GM23338 (cell line): ENCODE measurements at regions not wholly inside any gene's neighbourhood (a gene's known extent, or its start where the extent isn't known, plus 50 kb on each side); places are given as distances from the start of the nearest gene placed in this dataset.

Experiments
- ATAC-seq: fragments of 200-7000 bp; cut with Tn5 transposase; 3 replicates; pipeline ENCODE4 v1.9.1; 2020
- DNase-seq: peaks from one replicate; pipeline ENCODE4 v3.0.0-alpha.2; 2015; ENCODE audit warnings: low spot score
- H2AFZ ChIP-seq: fragments of 200-600 bp; sonication (generic); 2 replicates; pipeline ENCODE4 v1.8.0; 2016; ENCODE audit warnings: antibody characterized with exemption, mild to moderate bottlenecking, moderate library complexity
- H3F3A ChIP-seq: fragments of 200-600 bp; sonication (generic); replicated peaks from 2 replicates; pipeline ENCODE4 v1.8.0; 2017; ENCODE audit warnings: antibody characterized with exemption, mixed run types, low read depth
- H3K27ac ChIP-seq: fragments of 200-600 bp; sonication (generic); 2 replicates; pipeline ENCODE4 v1.6.1; 2016; ENCODE audit warnings: low read depth
- H3K27me3 ChIP-seq: fragments of 200-600 bp; sonication (generic); 2 replicates; pipeline ENCODE4 v1.8.0; 2016; ENCODE audit warnings: mild to moderate bottlenecking, mixed run types, moderate library complexity; ENCODE audit not compliant: insufficient read depth
- H3K36me3 ChIP-seq: fragments of 200-600 bp; sonication (generic); 2 replicates; pipeline ENCODE4 v1.8.0; 2016; ENCODE audit warnings: mild to moderate bottlenecking; ENCODE audit not compliant: insufficient read depth
- H3K4me1 ChIP-seq: fragments of 200-600 bp; sonication (generic); 2 replicates; pipeline ENCODE4 v1.8.0; 2016; ENCODE audit warnings: mild to moderate bottlenecking, moderate library complexity; ENCODE audit not compliant: insufficient read depth
- H3K4me2 ChIP-seq: fragments of 200-600 bp; sonication (generic); 2 replicates; pipeline ENCODE4 v1.7.1; 2017; ENCODE audit warnings: mixed run types
- H3K4me3 ChIP-seq: fragments of 200-600 bp; sonication (generic); 2 replicates; pipeline ENCODE4 v1.6.1; 2016; ENCODE audit warnings: mixed run types
- H3K79me2 ChIP-seq: fragments of 200-600 bp; sonication (generic); replicated peaks from 2 replicates; pipeline ENCODE4 v1.8.0; 2017; ENCODE audit warnings: mild to moderate bottlenecking; ENCODE audit not compliant: insufficient read depth
- H3K9me2 ChIP-seq: fragments of 200-600 bp; sonication (generic); 2 replicates; pipeline ENCODE4 v1.8.0; 2017; ENCODE audit not compliant: insufficient read depth
- H4K20me1 ChIP-seq: fragments of 200-600 bp; sonication (generic); replicated peaks from 2 replicates; pipeline ENCODE4 v1.8.0; 2017; ENCODE audit warnings: mild to moderate bottlenecking; ENCODE audit not compliant: insufficient read depth
- H3K27ac Mint-ChIP-seq: 2 replicates; pipeline ENCODE4 v1.8.0; 2020; ENCODE audit warnings: inconsistent platforms, mild to moderate bottlenecking, moderate library complexity, mixed read lengths
- H3K27me3 Mint-ChIP-seq: 3 replicates; pipeline ENCODE4 v1.8.0; 2022; ENCODE audit warnings: low read depth, mild to moderate bottlenecking, moderate library complexity, mixed read lengths, inconsistent platforms; ENCODE audit not compliant: insufficient read depth, poor library complexity
- H3K36me3 Mint-ChIP-seq: 3 replicates; pipeline ENCODE4 v1.8.0; 2021; ENCODE audit warnings: low read depth, mild to moderate bottlenecking, inconsistent platforms, moderate library complexity, mixed read lengths
- H3K4me1 Mint-ChIP-seq: 3 replicates; pipeline ENCODE4 v1.8.0; 2020; ENCODE audit warnings: mild to moderate bottlenecking, inconsistent platforms, mixed read lengths
- H3K4me3 Mint-ChIP-seq: 3 replicates; pipeline ENCODE4 v1.8.0; 2021; ENCODE audit warnings: moderate library complexity, mild to moderate bottlenecking, inconsistent platforms, mixed read lengths
- H3K9me3 Mint-ChIP-seq: 3 replicates; pipeline ENCODE4 v1.8.0; 2020; ENCODE audit warnings: moderate library complexity, mild to moderate bottlenecking, inconsistent platforms, mixed read lengths
- EZH2 ChIP-seq: fragments of 200-600 bp; sonication (generic); IDR thresholded peaks from one replicate; pipeline ENCODE4 v1.8.0; 2017; ENCODE audit warnings: antibody characterized with exemption, mild to moderate bottlenecking, low read depth; ENCODE audit not compliant: unreplicated experiment
- EZH2phosphoT487 ChIP-seq: fragments of 200-600 bp; sonication (generic); IDR thresholded peaks from one replicate; pipeline ENCODE4 v1.8.1; 2018; ENCODE audit warnings: antibody characterized with exemption; ENCODE audit not compliant: unreplicated experiment
- POLR2AphosphoS5 ChIP-seq: IDR thresholded peaks from 2 replicates; pipeline ENCODE4 v1.6.1; 2016; ENCODE audit warnings: antibody characterized with exemption, low read depth
- STAT1 ChIP-seq: IDR thresholded peaks from one replicate; pipeline ENCODE4 v1.6.1; 2016; ENCODE audit warnings: antibody characterized with exemption; ENCODE audit not compliant: unreplicated experiment
- ZNF114 ChIP-seq: fragments of 250-450 bp; sonication (Bioruptor Pico); IDR thresholded peaks from 2 replicates; pipeline ENCODE4 v1.5.0; 2020; ENCODE audit warnings: mild to moderate bottlenecking, moderate library complexity
- TF ChIP-seq, protein P1 (sequence below): fragments of 250-450 bp; sonication (Bioruptor Pico); IDR thresholded peaks from 2 replicates; pipeline ENCODE4 v1.5.0; 2020; ENCODE audit warnings: mild to moderate bottlenecking, moderate library complexity
- TF ChIP-seq, protein P2 (sequence below): IDR thresholded peaks from one replicate; pipeline ENCODE4 v1.6.1; 2018; ENCODE audit warnings: antibody characterized with exemption; ENCODE audit not compliant: unreplicated experiment

DNA sequence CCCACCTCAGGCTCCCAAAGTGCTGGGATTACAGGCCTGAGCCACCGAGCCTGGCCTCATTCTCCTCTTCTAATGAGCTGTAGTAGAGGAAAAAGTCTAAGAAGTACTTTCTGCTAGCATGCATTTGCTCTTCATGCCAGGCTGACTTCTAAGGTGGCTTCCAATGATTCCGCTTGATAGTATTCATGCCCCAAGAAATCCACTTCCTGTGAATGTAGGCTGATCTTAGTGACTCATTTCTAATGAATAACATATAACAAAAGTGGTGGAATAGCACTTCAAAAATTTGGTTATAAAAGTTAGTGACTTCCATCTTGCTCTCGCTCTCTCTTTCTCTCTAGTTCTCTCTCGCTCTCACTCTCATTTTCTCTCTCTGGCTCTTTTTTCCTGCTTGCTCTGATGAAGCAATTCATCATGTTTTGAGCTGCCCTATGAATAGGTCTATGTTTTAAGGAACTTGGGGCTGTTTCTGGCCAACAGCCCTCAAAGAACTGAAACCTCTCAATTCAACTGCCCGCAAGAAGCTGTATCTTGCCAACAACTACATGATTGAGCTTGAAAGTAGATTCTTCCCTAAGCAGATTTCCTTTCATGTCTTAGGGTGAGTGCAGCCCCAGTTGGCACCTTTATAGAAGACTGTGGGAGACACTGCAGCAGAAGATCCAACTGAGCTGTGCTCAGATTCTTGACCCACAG, 282.9 kb downstream of the RMST start (continued):
- TF ChIP-seq, protein P1, sequence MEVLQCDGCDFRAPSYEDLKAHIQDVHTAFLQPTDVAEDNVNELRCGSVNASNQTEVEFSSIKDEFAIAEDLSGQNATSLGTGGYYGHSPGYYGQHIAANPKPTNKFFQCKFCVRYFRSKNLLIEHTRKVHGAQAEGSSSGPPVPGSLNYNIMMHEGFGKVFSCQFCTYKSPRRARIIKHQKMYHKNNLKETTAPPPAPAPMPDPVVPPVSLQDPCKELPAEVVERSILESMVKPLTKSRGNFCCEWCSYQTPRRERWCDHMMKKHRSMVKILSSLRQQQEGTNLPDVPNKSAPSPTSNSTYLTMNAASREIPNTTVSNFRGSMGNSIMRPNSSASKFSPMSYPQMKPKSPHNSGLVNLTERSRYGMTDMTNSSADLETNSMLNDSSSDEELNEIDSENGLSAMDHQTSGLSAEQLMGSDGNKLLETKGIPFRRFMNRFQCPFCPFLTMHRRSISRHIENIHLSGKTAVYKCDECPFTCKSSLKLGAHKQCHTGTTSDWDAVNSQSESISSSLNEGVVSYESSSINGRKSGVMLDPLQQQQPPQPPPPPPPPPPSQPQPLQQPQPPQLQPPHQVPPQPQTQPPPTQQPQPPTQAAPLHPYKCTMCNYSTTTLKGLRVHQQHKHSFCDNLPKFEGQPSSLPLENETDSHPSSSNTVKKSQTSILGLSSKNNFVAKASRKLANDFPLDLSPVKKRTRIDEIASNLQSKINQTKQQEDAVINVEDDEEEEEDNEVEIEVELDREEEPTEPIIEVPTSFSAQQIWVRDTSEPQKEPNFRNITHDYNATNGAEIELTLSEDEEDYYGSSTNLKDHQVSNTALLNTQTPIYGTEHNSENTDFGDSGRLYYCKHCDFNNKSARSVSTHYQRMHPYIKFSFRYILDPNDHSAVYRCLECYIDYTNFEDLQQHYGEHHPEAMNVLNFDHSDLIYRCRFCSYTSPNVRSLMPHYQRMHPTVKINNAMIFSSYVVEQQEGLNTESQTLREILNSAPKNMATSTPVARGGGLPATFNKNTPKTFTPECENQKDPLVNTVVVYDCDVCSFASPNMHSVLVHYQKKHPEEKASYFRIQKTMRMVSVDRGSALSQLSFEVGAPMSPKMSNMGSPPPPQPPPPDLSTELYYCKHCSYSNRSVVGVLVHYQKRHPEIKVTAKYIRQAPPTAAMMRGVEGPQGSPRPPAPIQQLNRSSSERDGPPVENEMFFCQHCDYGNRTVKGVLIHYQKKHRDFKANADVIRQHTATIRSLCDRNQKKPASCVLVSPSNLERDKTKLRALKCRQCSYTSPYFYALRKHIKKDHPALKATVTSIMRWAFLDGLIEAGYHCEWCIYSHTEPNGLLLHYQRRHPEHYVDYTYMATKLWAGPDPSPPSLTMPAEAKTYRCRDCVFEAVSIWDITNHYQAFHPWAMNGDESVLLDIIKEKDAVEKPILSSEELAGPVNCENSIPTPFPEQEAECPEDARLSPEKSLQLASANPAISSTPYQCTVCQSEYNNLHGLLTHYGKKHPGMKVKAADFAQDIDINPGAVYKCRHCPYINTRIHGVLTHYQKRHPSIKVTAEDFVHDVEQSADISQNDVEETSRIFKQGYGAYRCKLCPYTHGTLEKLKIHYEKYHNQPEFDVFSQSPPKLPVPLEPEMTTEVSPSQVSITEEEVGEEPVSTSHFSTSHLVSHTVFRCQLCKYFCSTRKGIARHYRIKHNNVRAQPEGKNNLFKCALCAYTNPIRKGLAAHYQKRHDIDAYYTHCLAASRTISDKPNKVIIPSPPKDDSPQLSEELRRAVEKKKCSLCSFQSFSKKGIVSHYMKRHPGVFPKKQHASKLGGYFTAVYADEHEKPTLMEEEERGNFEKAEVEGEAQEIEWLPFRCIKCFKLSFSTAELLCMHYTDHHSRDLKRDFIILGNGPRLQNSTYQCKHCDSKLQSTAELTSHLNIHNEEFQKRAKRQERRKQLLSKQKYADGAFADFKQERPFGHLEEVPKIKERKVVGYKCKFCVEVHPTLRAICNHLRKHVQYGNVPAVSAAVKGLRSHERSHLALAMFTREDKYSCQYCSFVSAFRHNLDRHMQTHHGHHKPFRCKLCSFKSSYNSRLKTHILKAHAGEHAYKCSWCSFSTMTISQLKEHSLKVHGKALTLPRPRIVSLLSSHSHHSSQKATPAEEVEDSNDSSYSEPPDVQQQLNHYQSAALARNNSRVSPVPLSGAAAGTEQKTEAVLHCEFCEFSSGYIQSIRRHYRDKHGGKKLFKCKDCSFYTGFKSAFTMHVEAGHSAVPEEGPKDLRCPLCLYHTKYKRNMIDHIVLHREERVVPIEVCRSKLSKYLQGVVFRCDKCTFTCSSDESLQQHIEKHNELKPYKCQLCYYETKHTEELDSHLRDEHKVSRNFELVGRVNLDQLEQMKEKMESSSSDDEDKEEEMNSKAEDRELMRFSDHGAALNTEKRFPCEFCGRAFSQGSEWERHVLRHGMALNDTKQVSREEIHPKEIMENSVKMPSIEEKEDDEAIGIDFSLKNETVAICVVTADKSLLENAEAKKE: no peak

DNA sequence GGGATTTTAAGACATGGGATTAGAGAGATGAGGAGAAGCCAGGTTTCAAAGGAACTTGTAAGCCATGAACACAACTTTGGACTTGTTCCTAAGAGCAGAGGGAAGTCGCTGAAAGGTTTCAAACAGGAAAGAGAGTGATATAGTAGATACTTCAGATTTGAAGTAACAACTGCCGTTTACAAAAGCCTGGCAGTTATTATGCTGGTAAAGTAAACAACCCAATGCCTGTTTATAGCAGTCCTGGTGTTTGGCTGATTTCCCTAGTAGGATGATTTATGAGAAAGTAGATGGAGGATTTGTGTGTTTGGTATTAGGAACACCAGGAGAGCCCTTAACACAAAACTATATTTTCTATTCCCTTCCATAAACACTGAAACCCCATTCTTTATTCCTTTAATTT, 285.7 kb downstream of the RMST start:
- no peaks in the 10 kb centered on the region for H3K36me3 Mint-ChIP-seq
- no peak overlapping the region for H3K27ac Mint-ChIP-seq
- no peak overlapping the region for H2AFZ ChIP-seq
- no peaks in the 10 kb centered on the region for H3K36me3 ChIP-seq
- H3K4me1 Mint-ChIP-seq: no peaks in the 10 kb centered on the region
- H3F3A ChIP-seq: no peaks in the 10 kb centered on the region
- H3K4me3 ChIP-seq: no peak overlapping the region
- no peak overlapping the region for H3K4me2 ChIP-seq
- no peaks in the 10 kb centered on the region for H3K79me2 ChIP-seq
- no peak overlapping the region for H3K27ac ChIP-seq
- H3K9me2 ChIP-seq: peaks cover 12% of the 10 kb centered on the region; the same call in 1 of the 2 replicates
- TF ChIP-seq EZH2: no peak
- TF ChIP-seq STAT1: no peak
- TF ChIP-seq POLR2AphosphoS5: no peak
- TF ChIP-seq ZNF114: no peak
- no peak for TF ChIP-seq EZH2phosphoT487
- TF ChIP-seq, protein P2, sequence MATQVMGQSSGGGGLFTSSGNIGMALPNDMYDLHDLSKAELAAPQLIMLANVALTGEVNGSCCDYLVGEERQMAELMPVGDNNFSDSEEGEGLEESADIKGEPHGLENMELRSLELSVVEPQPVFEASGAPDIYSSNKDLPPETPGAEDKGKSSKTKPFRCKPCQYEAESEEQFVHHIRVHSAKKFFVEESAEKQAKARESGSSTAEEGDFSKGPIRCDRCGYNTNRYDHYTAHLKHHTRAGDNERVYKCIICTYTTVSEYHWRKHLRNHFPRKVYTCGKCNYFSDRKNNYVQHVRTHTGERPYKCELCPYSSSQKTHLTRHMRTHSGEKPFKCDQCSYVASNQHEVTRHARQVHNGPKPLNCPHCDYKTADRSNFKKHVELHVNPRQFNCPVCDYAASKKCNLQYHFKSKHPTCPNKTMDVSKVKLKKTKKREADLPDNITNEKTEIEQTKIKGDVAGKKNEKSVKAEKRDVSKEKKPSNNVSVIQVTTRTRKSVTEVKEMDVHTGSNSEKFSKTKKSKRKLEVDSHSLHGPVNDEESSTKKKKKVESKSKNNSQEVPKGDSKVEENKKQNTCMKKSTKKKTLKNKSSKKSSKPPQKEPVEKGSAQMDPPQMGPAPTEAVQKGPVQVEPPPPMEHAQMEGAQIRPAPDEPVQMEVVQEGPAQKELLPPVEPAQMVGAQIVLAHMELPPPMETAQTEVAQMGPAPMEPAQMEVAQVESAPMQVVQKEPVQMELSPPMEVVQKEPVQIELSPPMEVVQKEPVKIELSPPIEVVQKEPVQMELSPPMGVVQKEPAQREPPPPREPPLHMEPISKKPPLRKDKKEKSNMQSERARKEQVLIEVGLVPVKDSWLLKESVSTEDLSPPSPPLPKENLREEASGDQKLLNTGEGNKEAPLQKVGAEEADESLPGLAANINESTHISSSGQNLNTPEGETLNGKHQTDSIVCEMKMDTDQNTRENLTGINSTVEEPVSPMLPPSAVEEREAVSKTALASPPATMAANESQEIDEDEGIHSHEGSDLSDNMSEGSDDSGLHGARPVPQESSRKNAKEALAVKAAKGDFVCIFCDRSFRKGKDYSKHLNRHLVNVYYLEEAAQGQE: no peak
- no peak for DNase-seq
- no peaks in the 10 kb centered on the region for H3K9me3 Mint-ChIP-seq
- no peak overlapping the region for H3K4me3 Mint-ChIP-seq
- no peak for ATAC-seq
- H4K20me1 ChIP-seq: no peaks in the 10 kb centered on the region
- no peaks in the 10 kb centered on the region for H3K27me3 ChIP-seq
- H3K4me1 ChIP-seq: peaks cover 8% of the 10 kb centered on the region; the same call in 1 of the 2 replicates
- H3K27me3 Mint-ChIP-seq: peaks cover 4% of the 10 kb centered on the region
